OCI-LY7 (cell line): ENCODE measurements at regions not wholly inside any gene's neighbourhood (a gene's known extent, or its start where the extent isn't known, plus 50 kb on each side); places are given as distances from the start of the nearest gene placed in this dataset.

Experiments
- BruUV-seq: library from RNA; stranded (reverse); fragments of 400-500 nt; replicated peaks from 2 replicates; lab custom pipeline; 2021; lab: Mats Ljungman, UMichigan
- CTCF ChIA-PET: fragments of 300-600 bp; sonication (Branson Sonifier 250); formaldehyde crosslinking; loops from one replicate; lab custom pipeline; 2022; ENCODE audit warnings: antibody characterized with exemption; ENCODE audit not compliant: unreplicated experiment; lab: Charles Lee
- POLR2A ChIA-PET: fragments of 300-600 bp; sonication (Branson Sonifier 250); formaldehyde crosslinking; loops from one replicate; lab custom pipeline; 2022; ENCODE audit warnings: antibody characterized with exemption; lab: Charles Lee
- DNase-seq: peaks from one replicate; pipeline ENCODE4 v3.0.0-alpha.2; 2015; ENCODE audit warnings: low spot score
- H2AFZ ChIP-seq: fragments of 200-600 bp; sonication (generic), shearing (Covaris generic); 2 replicates; pipeline ENCODE4 v1.6.1; 2014; ENCODE audit warnings: mild to moderate bottlenecking, antibody characterized with exemption, low read length, moderate library complexity
- H3K27ac ChIP-seq: fragments of 200-600 bp; sonication (generic); 2 replicates; pipeline ENCODE4 v1.5.1; 2014; ENCODE audit warnings: mixed run types, low read depth, mild to moderate bottlenecking, moderate library complexity, low read length, inconsistent platforms; ENCODE audit not compliant: poor library complexity, severe bottlenecking
- H3K36me3 ChIP-seq: fragments of 200-600 bp; sonication (generic); 2 replicates; pipeline ENCODE4 v1.6.1; 2014; ENCODE audit warnings: mild to moderate bottlenecking, antibody characterized with exemption, low read length, moderate library complexity, mixed read lengths; ENCODE audit not compliant: insufficient read depth
- H3K4me1 ChIP-seq: fragments of 200-600 bp; sonication (generic); 2 replicates; pipeline ENCODE4 v1.5.1; 2014; ENCODE audit warnings: mild to moderate bottlenecking, low read length; ENCODE audit not compliant: insufficient read depth, poor library complexity, severe bottlenecking
- H3K4me2 ChIP-seq: fragments of 200-600 bp; sonication (generic); 2 replicates; pipeline ENCODE4 v1.6.1; 2014; ENCODE audit warnings: mild to moderate bottlenecking, low read length
- H3K4me3 ChIP-seq: fragments of 200-600 bp; sonication (generic); 2 replicates; pipeline ENCODE4 v1.5.1; 2014; ENCODE audit warnings: mild to moderate bottlenecking, low read depth, low read length; ENCODE audit not compliant: poor library complexity, severe bottlenecking
- H3K79me2 ChIP-seq: fragments of 200-600 bp; sonication (generic); 2 replicates; pipeline ENCODE4 v1.6.1; 2016; ENCODE audit warnings: low read depth, mild to moderate bottlenecking, low read length, moderate library complexity, mixed read lengths; ENCODE audit not compliant: insufficient read depth
- H3K9me2 ChIP-seq: fragments of 200-600 bp; sonication (generic); 2 replicates; pipeline ENCODE4 v1.6.1; 2016; ENCODE audit warnings: mild to moderate bottlenecking, low read length, mixed read lengths; ENCODE audit not compliant: insufficient read depth
- H3K9me3 ChIP-seq: fragments of 200-600 bp; sonication (generic); 2 replicates; pipeline ENCODE4 v1.6.1; 2014; ENCODE audit warnings: mild to moderate bottlenecking, mixed run types, low read length, mixed read lengths
- H4K20me1 ChIP-seq: fragments of 200-600 bp; sonication (generic); 2 replicates; pipeline ENCODE4 v1.6.1; 2014; ENCODE audit warnings: mild to moderate bottlenecking, antibody characterized with exemption, low read length, moderate library complexity, mixed read lengths; ENCODE audit not compliant: insufficient read depth
- CTCF ChIP-seq: fragments of 200-600 bp; sonication (generic); conservative IDR thresholded peaks from 2 replicates; pipeline ENCODE4 v1.5.1; 2014; ENCODE audit warnings: mild to moderate bottlenecking, antibody characterized with exemption, low read length, moderate library complexity, mixed read lengths
- EZH2phosphoT487 ChIP-seq: fragments of 200-600 bp; sonication (generic); IDR thresholded peaks from 2 replicates; pipeline ENCODE4 v1.6.1; 2018; ENCODE audit warnings: low read depth, borderline replicate concordance, mild to moderate bottlenecking, mixed run types, antibody characterized with exemption, low read length, moderate library complexity, mixed read lengths
- intact Hi-C: fragments of 100-400 bp; cut with micrococcal nuclease; formaldehyde crosslinking; loops from one replicate; pipeline ENCODE4 v1.10.0; 2022; ENCODE audit not compliant: unreplicated experiment

GRCh38 chr2:18491577-18491976, 68.9 kb downstream of the RDH14 start:
- no TSS peak for BruUV-seq
- Histone ChIP-seq H3K4me3 (no peak overlapping the region), H3K79me2 (no peaks in the 10 kb centered on the region), H3K36me3 (no peaks in the 10 kb centered on the region), H4K20me1 (no peaks in the 10 kb centered on the region), H3K9me3 (no peaks in the 10 kb centered on the region), H3K4me1 (no peaks in the 10 kb centered on the region), H3K27ac (no peak overlapping the region), H2AFZ (no peak overlapping the region), H3K9me2 (no peaks in the 10 kb centered on the region), H3K4me2 (no peak overlapping the region)
- POLR2A ChIA-PET = interaction anchor here (0.6 kb wide), 1 partner anchor 1012 kb away, joined by 3 read pairs; no protein-coding TSS in a partner anchor
- intact Hi-C loops = no loop called here
- TF ChIP-seq EZH2phosphoT487 (no peak), CTCF (no peak)
- CTCF ChIA-PET = no interaction called here
- no peak for DNase-seq

DNA sequence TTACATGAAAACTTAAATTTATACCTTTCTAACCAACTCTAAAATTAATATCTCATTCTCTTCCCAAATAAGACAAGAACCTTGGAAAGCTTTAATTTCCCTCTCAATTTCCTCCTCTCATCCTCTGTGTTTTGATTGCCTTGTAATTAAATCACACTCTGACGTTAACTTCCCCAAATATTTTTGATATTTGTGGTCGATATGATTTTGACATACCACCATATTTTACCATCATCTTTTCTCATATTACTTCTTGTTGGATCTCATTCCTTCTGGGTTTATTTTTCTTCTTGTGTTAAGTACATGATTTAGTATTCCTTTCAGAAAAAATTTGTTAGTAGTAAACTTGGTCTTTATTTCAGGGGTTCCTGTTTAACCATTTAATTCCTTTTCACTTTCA, 69.6 kb downstream of the RDH14 start:
- intact Hi-C loops = no loop called here
- no TSS peak for BruUV-seq
- no peaks in the 10 kb centered on the region for H3K79me2 ChIP-seq
- H3K9me2 ChIP-seq = no peaks in the 10 kb centered on the region
- H3K4me2 ChIP-seq = no peak overlapping the region
- no peaks in the 10 kb centered on the region for H3K9me3 ChIP-seq
- H2AFZ ChIP-seq = no peak overlapping the region
- POLR2A ChIA-PET = no interaction called here
- no peak for TF ChIP-seq CTCF
- TF ChIP-seq EZH2phosphoT487 = no peak
- no peak for DNase-seq
- H4K20me1 ChIP-seq = no peaks in the 10 kb centered on the region
- H3K4me1 ChIP-seq = no peaks in the 10 kb centered on the region
- CTCF ChIA-PET = no interaction called here
- H3K36me3 ChIP-seq = no peaks in the 10 kb centered on the region
- no peak overlapping the region for H3K27ac ChIP-seq
- no peak overlapping the region for H3K4me3 ChIP-seq

DNA sequence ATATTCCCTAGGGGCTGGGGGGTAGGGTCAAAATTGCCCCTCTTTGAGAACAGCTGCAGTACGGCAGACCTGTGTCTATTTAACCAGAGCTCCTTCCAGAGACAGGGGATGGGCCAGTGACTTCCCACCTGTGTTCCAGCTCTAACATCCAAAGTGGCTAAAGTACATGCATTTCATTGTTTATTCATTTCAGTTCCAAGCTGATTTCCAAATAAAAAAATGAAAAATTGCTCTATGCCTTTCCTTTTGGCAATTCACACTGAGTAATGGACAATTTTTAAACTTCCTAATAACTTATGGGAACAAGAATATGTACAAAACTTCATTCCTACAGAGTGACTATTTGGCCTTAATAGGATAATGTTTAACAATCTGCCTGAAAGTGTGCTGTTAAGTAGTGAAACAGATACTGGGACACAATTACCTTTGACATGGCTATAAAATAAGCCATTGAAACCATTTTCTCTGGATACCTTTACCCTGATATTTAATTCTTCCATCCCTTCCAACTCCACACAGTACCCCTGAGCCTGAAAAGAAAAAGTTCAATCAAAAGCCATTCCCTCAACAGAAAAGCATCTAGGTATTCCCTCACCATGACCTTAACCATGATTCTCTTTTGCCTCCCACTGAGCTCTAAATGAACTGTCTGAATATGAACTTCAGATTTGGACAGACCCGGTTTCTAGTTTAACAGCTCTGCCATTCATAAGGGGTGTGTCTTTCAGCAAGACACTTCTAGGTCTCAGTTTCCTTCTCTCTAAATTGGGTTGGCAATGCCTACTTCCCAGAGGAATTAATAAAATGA, 73.1 kb downstream of the RDH14 start:
- H3K9me3 ChIP-seq = no peaks in the 10 kb centered on the region
- no peaks in the 10 kb centered on the region for H3K36me3 ChIP-seq
- H2AFZ ChIP-seq = no peak overlapping the region
- ChIA-PET CTCF (no interaction called here), POLR2A (interaction anchor here (1.6 kb wide), 1 partner anchor 12 kb away, joined by 4 read pairs; no protein-coding TSS in a partner anchor)
- H3K27ac ChIP-seq = no peak overlapping the region
- no peaks in the 10 kb centered on the region for H3K9me2 ChIP-seq
- H4K20me1 ChIP-seq = no peaks in the 10 kb centered on the region
- H3K4me1 ChIP-seq = no peaks in the 10 kb centered on the region
- intact Hi-C loops = no loop called here
- H3K4me2 ChIP-seq = no peak overlapping the region
- H3K4me3 ChIP-seq = no peak overlapping the region
- BruUV-seq = no TSS peak
- no peak for DNase-seq
- no peak for TF ChIP-seq CTCF
- no peaks in the 10 kb centered on the region for H3K79me2 ChIP-seq
